Stimulated activated CD4-positive, alpha-beta T cell treated with anti-CD3 and anti-CD28 coated beads, TNF-alpha, amount 100 ng/mL, for 48 hours (primary cell): ENCODE measurements at regions not wholly inside any gene's neighbourhood (a gene's known extent, or its start where the extent isn't known, plus 50 kb on each side); places are given as distances from the start of the nearest gene placed in this dataset.
"Not testable (repeated sequence)": the region's sequence is repeated elsewhere in the genome, so short reads cannot be mapped to it uniquely, and the experiment has no call there.

ENCODE experiments used
- DNase-seq, 3 donors: peaks; one replicate each; pipeline ENCODE4 v3.0.0-alpha.2; 2020; ENCODE audit warnings: low read depth in 3 of 3

GRCh38 chr2:228417956-228418355, 236.5 kb upstream of the SPHKAP start:
- DNase-seq: no peak

GRCh38 chr2:228417526-228417925, 236.0 kb upstream of the SPHKAP start:
- DNase-seq: no peak

- no peak for DNase-seq
Measured at GRCh38 chr2:228410061-228410460, 228.6 kb upstream of the SPHKAP start.

- no peak for DNase-seq
Measured at GRCh38 chr2:228409493-228409892, 228.0 kb upstream of the SPHKAP start.

GRCh38 chr2:228408529-228409227, 227.2 kb upstream of the SPHKAP start:
- DNase-seq: no peak

- DNase-seq: no peak
Measured at GRCh38 chr2:228407821-228408220, 226.3 kb upstream of the SPHKAP start.

- no peak for DNase-seq
Measured at GRCh38 chr2:228401065-228401912, 219.8 kb upstream of the SPHKAP start.

GRCh38 chr2:228387776-228388175, 206.3 kb upstream of the SPHKAP start:
- DNase-seq: no peak

GRCh38 chr2:228378696-228379425, 197.4 kb upstream of the SPHKAP start:
- DNase-seq: no peak

- DNase-seq: no peak
Measured at GRCh38 chr2:228378233-228378632, 196.7 kb upstream of the SPHKAP start.

GRCh38 chr2:228377533-228377932, 196.0 kb upstream of the SPHKAP start:
- DNase-seq: no peak

GRCh38 chr2:228374741-228375140, 193.3 kb upstream of the SPHKAP start:
- DNase-seq: no peak

- no peak for DNase-seq
Measured at GRCh38 chr2:228373191-228373590, 191.7 kb upstream of the SPHKAP start.

GRCh38 chr2:228372212-228372611, 190.7 kb upstream of the SPHKAP start:
- DNase-seq: no peak

- no peak for DNase-seq
Measured at GRCh38 chr2:228369400-228370031, 188.0 kb upstream of the SPHKAP start.

- no peak for DNase-seq
Measured at GRCh38 chr2:228367356-228367755, 185.9 kb upstream of the SPHKAP start.

GRCh38 chr2:228359473-228359872, 178.0 kb upstream of the SPHKAP start:
- no peak for DNase-seq

GRCh38 chr2:228355897-228356296, 174.4 kb upstream of the SPHKAP start:
- DNase-seq: no peak

GRCh38 chr2:228352980-228353379, 171.5 kb upstream of the SPHKAP start:
- not testable (repeated sequence) for DNase-seq

GRCh38 chr2:228352048-228352447, 170.6 kb upstream of the SPHKAP start:
- DNase-seq: no peak

GRCh38 chr2:228348516-228349064, 167.1 kb upstream of the SPHKAP start:
- no peak for DNase-seq

- DNase-seq: no peak
Measured at GRCh38 chr2:228344531-228344930, 163.0 kb upstream of the SPHKAP start.
